ENCODE measurements at regions not wholly inside any gene's neighbourhood (a gene's known extent, or its start where the extent isn't known, plus 50 kb on each side); places are given as distances from the start of the nearest gene placed in this dataset.

DNA sequence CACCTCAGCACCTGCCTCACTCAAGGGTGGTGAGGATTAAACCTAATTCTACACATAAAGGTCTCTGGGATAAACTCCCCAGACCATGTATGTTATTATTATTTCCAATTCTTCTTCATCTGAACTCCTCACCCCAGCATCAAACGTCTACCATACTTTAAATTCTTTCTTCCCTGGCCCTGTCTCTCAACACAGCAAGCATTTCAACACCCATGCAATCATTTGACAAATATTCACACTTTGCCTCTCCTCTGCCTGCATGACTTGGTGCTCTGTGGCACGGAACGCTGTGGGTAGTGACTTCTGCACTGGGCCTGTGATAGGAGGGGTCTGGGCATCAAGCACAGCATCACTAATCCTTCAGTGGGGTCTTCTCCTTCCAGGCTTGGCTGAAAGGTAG, 490.8 kb downstream of the TNS3 start:
- TF ChIP-seq CTCF (IDR thresholded peaks at IDR 0.05) (no peak), POLR2A (IDR thresholded peaks at IDR 0.05) (no peak)
